ENCODE measurements at regions not wholly inside any gene's neighbourhood (a gene's known extent, or its start where the extent isn't known, plus 50 kb on each side); places are given as distances from the start of the nearest gene placed in this dataset.

- H4K20me1 ChIP-seq (ENCODE audit: control insufficient read depth, insufficient read depth, insufficient read length): no peaks in the 10 kb centered on the region
- H3K27me3 ChIP-seq (ENCODE audit: insufficient read depth, low read length): no peaks in the 10 kb centered on the region
- H3K79me1 ChIP-seq (ENCODE audit: insufficient read depth, low read depth, low read length, poor library complexity, severe bottlenecking): no peaks in the 10 kb centered on the region
- H3K14ac ChIP-seq (ENCODE audit: insufficient read depth, low read length): no peak overlapping the region
- no peak overlapping the region for H4K5ac ChIP-seq (ENCODE audit: insufficient read length, low read depth, low read length)
- Mint-ChIP-seq H3K9me3 (peaks cover 3 to 4% of the 10 kb centered on the region in 2 experiments; a peak in 3 of 5 replicates), H3K27me3 (ENCODE audit: low read depth) (no peaks in the 10 kb centered on the region), H3K4me1 (peaks cover 48 to 51% of the 10 kb centered on the region in 2 experiments), H3K4me3 (no peak overlapping the region), H3K36me3 (ENCODE audit: insufficient read depth in 1 of 3, low read depth in 3 of 3) (peaks cover 0 to 12% (median 3%) of the 10 kb centered on the region in 3 experiments; a peak in 4 of 7 replicates), H3K27ac (peak overlapping the region in 2 of 3 experiments; percentile 89 to 99; a peak in 3 of 7 replicates)
- no peaks in the 10 kb centered on the region for H3K79me2 ChIP-seq (ENCODE audit: insufficient read depth, low read length)
- H4K91ac ChIP-seq (ENCODE audit: insufficient read length, low read depth, low read length): no peak overlapping the region
- peaks cover 2% of the 10 kb centered on the region; the same call in 1 of the 2 replicates for H3K4me1 ChIP-seq (ENCODE audit: insufficient read depth, low read length)
- H2AK5ac ChIP-seq (ENCODE audit: insufficient read length, low read length): no peak overlapping the region
- H3K23me2 ChIP-seq (ENCODE audit: insufficient read length, low read depth, low read length, poor library complexity, severe bottlenecking): no peaks in the 10 kb centered on the region
- H3T11ph ChIP-seq (ENCODE audit: low read length): no peak overlapping the region
- H3K4me2 ChIP-seq (ENCODE audit: insufficient read depth, insufficient read length, low read length): no peak overlapping the region
- H3K27ac ChIP-seq (ENCODE audit: insufficient read length, low read depth, low read length): no peak overlapping the region
- H3K56ac ChIP-seq (ENCODE audit: insufficient read length, low read depth, low read length): no peak overlapping the region
- no peak for DNase-seq
- TF ChIP-seq CTCF (conservative IDR thresholded peaks at IDR 0.05): no peak
- no peaks in the 10 kb centered on the region for H3K9me3 ChIP-seq (ENCODE audit: control insufficient read depth, low read depth, low read length)
- H2BK15ac ChIP-seq (ENCODE audit: low read depth, low read length): no peak overlapping the region
- no peak overlapping the region for H2BK120ac ChIP-seq (ENCODE audit: low read depth, low read length, poor library complexity, severe bottlenecking)
- H2BK20ac ChIP-seq (ENCODE audit: low read depth, low read length, poor library complexity, severe bottlenecking): no peak overlapping the region
- no peak overlapping the region for H3K23ac ChIP-seq (ENCODE audit: insufficient read length, low read depth, low read length)
- no peak overlapping the region for H4K8ac ChIP-seq (replicated peaks; ENCODE audit: insufficient read length, low read depth, low read length)
- H3K4ac ChIP-seq (ENCODE audit: low read depth, low read length): no peak overlapping the region
- no peak overlapping the region for H2AFZ ChIP-seq (ENCODE audit: low read length)
- no peak overlapping the region for H2BK12ac ChIP-seq (ENCODE audit: insufficient read length, low read depth, low read length)
- H2BK5ac ChIP-seq (ENCODE audit: insufficient read length, low read length): no peak overlapping the region
- H3K9ac ChIP-seq (ENCODE audit: extremely low read depth, insufficient read length, low read length): no peak overlapping the region
- no peak overlapping the region for H3K18ac ChIP-seq (ENCODE audit: insufficient read length, low read depth, low read length)
Measured at GRCh38 chr3:105158286-105158685, 208.4 kb upstream of the ALCAM start.
